GM21381 (cell line): ENCODE measurements at regions not wholly inside any gene's neighbourhood (a gene's known extent, or its start where the extent isn't known, plus 50 kb on each side); places are given as distances from the start of the nearest gene placed in this dataset.
A peak's percentile ranks its signal among the peaks of the same experiment; 100 is the strongest.
"Not testable (repeated sequence)": the region's sequence is repeated elsewhere in the genome, so short reads cannot be mapped to it uniquely, and the experiment has no call there.

Experiments used
- ATAC-seq: cut with Tn5 transposase; IDR thresholded peaks from one replicate; pipeline ENCODE4 v1.9.1; 2021; ENCODE audit warnings: mild to moderate bottlenecking, moderate library complexity; ENCODE audit not compliant: unreplicated experiment

DNA sequence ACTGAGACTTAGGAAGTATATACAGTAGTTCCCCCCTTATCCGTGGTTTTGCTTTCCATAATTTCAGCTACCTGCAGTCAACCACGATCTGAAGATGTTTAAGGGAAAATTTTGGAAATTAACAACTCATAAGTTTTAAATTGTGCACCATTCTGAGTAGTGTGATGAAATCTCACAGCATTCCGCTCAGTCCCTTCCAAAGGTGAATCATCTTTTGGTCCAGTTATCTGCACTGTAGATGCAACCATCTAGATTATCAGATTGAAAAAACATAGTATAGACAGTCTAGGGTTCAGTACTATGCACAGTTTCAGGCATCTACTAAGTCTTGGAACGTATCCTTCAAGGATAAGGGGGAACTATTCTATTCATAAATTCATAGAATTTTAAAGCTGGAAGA, 109.0 kb downstream of the ANXA3 start:
- ATAC-seq, result no peak

DNA sequence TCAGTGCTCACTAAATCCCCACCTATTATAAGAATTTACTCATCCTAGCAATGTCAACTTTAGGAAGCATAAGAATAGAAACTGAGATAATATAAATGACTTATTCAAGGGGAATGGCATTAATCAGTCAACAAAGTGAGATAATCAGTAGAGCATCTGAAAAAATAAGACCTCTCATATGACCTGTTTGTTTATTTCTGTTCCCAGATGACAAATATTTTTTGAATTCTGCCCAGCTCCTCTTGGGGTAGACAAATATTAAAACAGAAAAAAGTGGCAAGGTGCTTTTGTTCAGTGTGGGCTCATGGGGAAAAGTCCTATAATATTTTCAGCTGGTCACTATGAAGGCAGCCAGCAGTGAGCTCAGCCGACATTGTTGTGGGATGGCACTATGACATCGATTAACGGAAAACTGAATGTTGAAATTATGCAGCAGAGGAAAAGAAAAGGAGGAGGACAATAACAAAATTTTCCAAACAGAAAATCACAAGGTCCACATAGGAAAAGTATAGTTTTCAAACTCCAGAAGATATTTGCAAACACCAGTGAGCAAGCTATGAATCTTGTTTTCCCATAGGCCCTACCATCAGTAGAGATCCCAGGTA, 109.6 kb downstream of the ANXA3 start:
- no peak for ATAC-seq

- ATAC-seq, result peak; percentile 76
These were observed 110.5 kb downstream of the ANXA3 start for GRCh38 chr4:78661921-78662521.

- no peak for ATAC-seq
These were observed 111.1 kb downstream of the ANXA3 start for GRCh38 chr4:78662658-78663057.

- ATAC-seq, result not testable (repeated sequence)
These were observed 111.9 kb upstream of the BMP2K start for GRCh38 chr4:78664296-78664695.

- no peak for ATAC-seq
These were observed 110.9 kb upstream of the BMP2K start for GRCh38 chr4:78665216-78665770.

GRCh38 chr4:78666830-78667258, 109.3 kb upstream of the BMP2K start:
- ATAC-seq, result no peak

GRCh38 chr4:78667325-78667724, 108.8 kb upstream of the BMP2K start:
- no peak for ATAC-seq

GRCh38 chr4:78667764-78668163, 108.4 kb upstream of the BMP2K start:
- peak; percentile 80 for ATAC-seq

- ATAC-seq, result no peak
These were observed 106.7 kb upstream of the BMP2K start for GRCh38 chr4:78669453-78669852.

- no peak for ATAC-seq
These were observed 104.0 kb upstream of the BMP2K start for GRCh38 chr4:78671903-78672815.

DNA sequence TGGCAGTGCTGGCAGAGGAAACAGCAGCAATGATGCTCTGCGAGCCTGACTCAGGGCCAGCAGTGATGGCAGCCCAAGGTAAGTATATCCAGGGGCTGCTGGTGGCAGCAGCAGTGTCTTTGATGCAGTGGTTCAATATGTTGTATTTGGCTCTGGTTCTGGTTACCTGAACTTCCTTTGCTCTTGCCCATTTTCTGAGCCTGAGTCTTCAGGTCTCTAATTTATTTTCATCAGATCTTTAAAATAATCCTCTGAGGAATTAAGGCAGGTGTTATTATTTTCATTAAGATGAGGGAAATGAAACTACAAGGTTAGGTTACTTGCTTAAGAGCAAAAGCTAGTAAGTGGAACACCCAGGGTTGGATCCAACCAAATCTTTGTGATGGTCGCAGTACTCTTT, 102.8 kb upstream of the BMP2K start:
- ATAC-seq, result no peak

DNA sequence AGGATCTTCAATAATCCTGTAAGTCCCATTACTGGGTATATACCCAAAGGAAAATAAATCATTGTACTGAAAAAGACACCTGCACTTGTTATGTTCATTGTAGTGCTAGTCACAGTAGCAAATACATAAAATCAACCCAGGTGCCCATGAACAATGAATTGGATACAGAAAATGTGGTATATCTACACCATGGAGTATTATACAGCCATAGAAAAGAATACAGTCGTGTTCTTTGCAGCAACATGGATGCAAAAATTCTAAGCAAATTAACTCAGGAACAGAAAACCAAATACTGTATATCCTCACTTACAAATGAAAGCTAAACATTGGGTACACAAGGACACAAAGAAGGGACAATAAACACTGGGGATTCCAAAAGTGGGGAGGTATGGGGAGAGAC, 100.8 kb upstream of the BMP2K start:
- ATAC-seq, result no peak

GRCh38 chr4:78682070-78682469, 94.1 kb upstream of the BMP2K start:
- no peak for ATAC-seq

DNA sequence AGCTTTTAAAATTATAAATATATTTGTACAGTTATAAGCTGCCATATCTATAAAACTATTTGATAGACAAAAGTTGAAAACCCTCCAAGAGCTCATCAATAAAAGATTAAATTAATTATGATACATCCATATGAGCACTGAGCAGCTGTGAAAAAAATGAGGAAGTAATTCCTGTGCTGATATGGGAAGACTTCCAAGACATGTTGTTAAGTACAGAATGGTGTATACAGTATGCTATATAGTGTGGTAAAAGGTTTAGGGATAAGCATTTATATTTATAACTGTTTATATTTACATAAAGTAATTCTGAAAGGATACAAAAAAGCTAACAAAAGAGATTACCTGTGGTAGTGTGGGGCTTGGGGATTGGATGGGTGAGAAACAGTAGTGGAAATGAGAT, 92.8 kb upstream of the BMP2K start:
- ATAC-seq, result no peak

DNA sequence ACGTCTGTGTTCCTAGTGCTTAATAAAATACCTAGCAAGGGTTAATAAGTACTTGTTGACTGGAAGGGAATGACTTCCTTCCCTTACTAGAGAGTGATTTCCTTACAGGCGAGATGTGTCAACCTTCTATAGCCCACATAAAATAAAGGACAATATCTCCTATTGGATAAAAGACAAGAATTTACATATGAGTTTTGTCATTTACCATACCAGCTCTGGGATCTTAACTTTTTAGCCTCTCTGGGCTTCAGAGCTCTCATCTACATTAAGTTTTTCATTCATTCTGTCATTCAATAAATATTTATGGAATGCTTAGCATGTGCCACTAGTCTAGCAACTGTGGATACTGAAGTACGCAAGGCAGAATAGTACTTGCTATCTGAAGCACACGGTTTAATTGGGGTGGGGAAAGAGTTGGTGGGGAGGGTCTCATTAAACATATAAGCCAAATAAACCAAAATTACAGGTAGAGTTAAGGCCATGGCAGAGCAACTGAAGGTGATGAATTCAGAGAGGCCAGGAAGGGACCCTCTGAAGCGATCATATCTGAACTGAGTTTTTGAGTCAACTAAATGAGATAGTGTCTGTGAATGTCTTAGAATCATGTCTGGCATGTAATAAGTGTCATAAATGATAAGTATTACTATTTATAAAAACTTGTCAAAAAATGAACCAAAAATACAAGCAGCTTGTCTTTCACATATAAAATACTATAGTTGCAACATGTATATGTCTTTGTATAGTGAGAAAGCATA, 91.6 kb upstream of the BMP2K start:
- no peak for ATAC-seq

DNA sequence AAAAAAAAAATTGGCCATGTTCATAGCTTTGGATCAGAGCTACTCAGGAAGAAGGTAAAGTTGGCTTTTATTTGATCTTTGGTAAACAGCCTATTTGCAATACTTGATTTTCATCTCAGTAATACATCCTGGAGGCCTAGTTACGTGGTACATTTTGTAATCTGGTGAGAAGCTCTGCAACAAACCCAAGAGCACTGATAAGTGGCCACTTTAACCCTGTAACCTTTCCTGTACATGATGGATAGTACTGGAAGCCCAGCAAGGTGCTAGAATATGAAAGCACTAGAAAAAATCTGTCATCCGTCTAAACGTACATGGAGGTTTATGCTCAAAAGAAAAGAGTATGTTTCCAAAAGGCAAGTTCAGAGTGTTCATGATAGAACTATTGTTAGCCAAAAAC, 88.3 kb upstream of the BMP2K start:
- no peak for ATAC-seq

DNA sequence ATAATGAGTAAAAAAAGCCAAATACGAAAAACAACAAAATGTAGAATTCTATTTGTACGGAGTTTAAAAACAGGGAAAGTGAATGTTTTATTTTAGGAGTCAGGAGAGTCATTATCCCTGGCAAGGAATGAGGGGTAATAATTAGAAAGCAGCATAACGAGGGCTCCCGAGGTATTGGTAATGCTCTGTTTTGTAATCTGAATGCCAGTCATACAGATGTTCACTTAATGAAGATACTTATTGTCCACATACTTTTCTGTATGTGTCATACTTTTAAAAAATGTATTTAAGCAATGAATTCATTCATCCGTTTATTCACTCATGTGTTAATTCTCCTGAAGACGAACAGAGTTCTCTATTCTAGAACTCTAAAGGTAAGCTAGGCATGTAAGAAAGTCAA, 87.8 kb upstream of the BMP2K start:
- ATAC-seq, result no peak

DNA sequence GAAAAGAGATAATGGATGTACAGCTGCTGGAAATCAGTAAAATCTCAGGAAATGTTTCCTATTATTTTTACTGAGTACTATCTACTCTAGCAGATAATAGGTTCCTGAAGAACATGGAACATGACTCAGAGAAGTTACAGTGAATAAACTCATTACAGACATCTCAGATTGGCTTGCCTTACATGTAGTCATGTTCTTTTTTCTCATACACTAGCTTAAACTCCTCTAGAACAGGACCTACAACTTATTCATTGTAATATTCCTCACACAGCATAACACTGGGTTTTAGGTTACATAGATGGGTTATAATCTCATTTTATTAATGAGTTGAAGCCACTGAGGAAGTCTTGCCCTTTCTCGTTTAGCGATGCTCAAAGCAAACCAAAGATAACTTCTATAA, 86.9 kb upstream of the BMP2K start:
- no peak for ATAC-seq

DNA sequence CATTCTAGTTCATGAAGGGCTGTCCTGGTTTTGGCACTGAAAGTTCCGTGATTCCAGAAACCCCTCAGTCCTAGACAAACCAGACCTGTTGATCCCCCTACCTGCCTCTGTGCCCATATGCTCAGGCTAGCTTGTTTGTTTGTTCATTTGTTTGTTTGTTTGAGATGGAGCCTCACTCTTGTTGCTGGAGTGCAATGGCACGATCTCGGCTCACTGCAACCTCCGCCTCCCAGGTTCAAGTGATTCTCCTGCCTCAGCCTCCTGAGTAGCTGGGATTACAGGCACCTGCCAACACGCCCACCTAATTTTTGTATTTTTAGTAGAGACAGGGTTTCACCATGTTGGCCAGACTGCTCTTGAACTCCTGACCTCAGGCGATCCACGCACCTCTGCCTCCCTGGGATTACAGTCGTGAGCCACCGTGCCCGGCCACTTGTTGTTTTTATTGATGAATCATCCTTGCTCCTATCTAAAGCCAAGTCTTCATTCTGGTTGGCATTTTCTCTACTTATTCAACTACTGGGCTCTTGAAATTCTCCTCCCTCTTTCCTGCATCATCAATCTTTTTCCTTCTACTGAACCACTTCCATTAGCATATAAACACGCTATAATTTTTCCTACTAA, 86.3 kb upstream of the BMP2K start:
- ATAC-seq, result no peak
